Peyer's patch (tissue), 4 donors: ENCODE measurements at regions not wholly inside any gene's neighbourhood (a gene's known extent, or its start where the extent isn't known, plus 50 kb on each side); places are given as distances from the start of the nearest gene placed in this dataset.

Source experiments
- DNase-seq, 3 donors: peaks; one replicate each; pipeline ENCODE4 v3.0.0-alpha.2; 2017 to 2019
- H3K27ac ChIP-seq, 4 donors: fragments of 200-600 bp; sonication (generic); one replicate each; pipeline ENCODE4 v1.5.1; 2016 to 2019
- H3K27me3 ChIP-seq, 2 donors: fragments of 200-600 bp; sonication (generic); one replicate each; pipeline ENCODE4 v1.5.1; 2019
- H3K36me3 ChIP-seq, 3 donors: fragments of 200-600 bp; sonication (generic); one replicate each; pipeline ENCODE4 v1.5.1; 2016 to 2019
- H3K4me1 ChIP-seq, 4 donors: fragments of 200-600 bp; sonication (generic); one replicate each; pipeline ENCODE4 v1.5.1; 2016 to 2019
- H3K4me3 ChIP-seq, 4 donors: fragments of 200-600 bp; sonication (generic); 1 replicate in 3 of 4; 2 replicates in 1 of 4; pipeline ENCODE4 v1.5.1; 2016 to 2019; ENCODE audit warnings: mild to moderate bottlenecking in 1 of 4
- H3K9me3 ChIP-seq, 4 donors: fragments of 200-600 bp; sonication (generic); one replicate each; pipeline ENCODE4 v1.5.1; 2016 to 2019; ENCODE audit warnings: mild to moderate bottlenecking in 1 of 4
- CTCF ChIP-seq, 6 experiments: fragments of 450-650 bp in 4 of 6; fragments of 200-600 bp in 2 of 6; sonication (generic) in 1 of 6; IDR thresholded peaks; one replicate each; pipeline ENCODE4 v1.5.1; 2017 to 2019; ENCODE audit warnings: antibody characterized with exemption in 6 of 6, mild to moderate bottlenecking in 3 of 6, moderate library complexity in 1 of 6
- POLR2A ChIP-seq, 2 donors: fragments of 450-650 bp; IDR thresholded peaks; one replicate each; pipeline ENCODE4 v1.5.1; 2017; ENCODE audit warnings: antibody characterized with exemption in 2 of 2, mild to moderate bottlenecking in 2 of 2, moderate library complexity in 2 of 2

GRCh38 chr12:83784298-83784890, 1097.7 kb downstream of the TMTC2 start:
- no peaks in the 10 kb centered on the region for H3K4me1 ChIP-seq
- no peak for DNase-seq
- no peaks in the 10 kb centered on the region for H3K36me3 ChIP-seq
- H3K9me3 ChIP-seq: no peaks in the 10 kb centered on the region
- no peak overlapping the region for H3K27ac ChIP-seq
- H3K27me3 ChIP-seq: no peaks in the 10 kb centered on the region
- no peak overlapping the region for H3K4me3 ChIP-seq
- no peak for TF ChIP-seq POLR2A (IDR thresholded peaks at IDR 0.05)
- no peak for TF ChIP-seq CTCF (IDR thresholded peaks at IDR 0.05)

GRCh38 chr12:83779526-83779925, 1092.8 kb downstream of the TMTC2 start:
- Histone ChIP-seq H3K27ac (no peak overlapping the region), H3K27me3 (no peaks in the 10 kb centered on the region), H3K4me3 (no peak overlapping the region), H3K4me1 (no peaks in the 10 kb centered on the region), H3K9me3 (no peaks in the 10 kb centered on the region), H3K36me3 (no peaks in the 10 kb centered on the region)
- no peak for DNase-seq
- TF ChIP-seq POLR2A (IDR thresholded peaks at IDR 0.05): no peak
- no peak for TF ChIP-seq CTCF (IDR thresholded peaks at IDR 0.05)

GRCh38 chr12:83769151-83769550, 1082.4 kb downstream of the TMTC2 start:
- no peak overlapping the region for H3K4me3 ChIP-seq
- H3K9me3 ChIP-seq: peaks cover 0 to 4% (median 0%) of the 10 kb centered on the region in 4 donors
- H3K4me1 ChIP-seq: no peaks in the 10 kb centered on the region
- no peaks in the 10 kb centered on the region for H3K36me3 ChIP-seq
- TF ChIP-seq POLR2A (IDR thresholded peaks at IDR 0.05) (no peak), CTCF (IDR thresholded peaks at IDR 0.05) (no peak)
- no peak for DNase-seq
- H3K27ac ChIP-seq: no peak overlapping the region
- no peaks in the 10 kb centered on the region for H3K27me3 ChIP-seq

GRCh38 chr12:83767723-83768122, 1081.0 kb downstream of the TMTC2 start:
- no peaks in the 10 kb centered on the region for H3K36me3 ChIP-seq
- H3K27ac ChIP-seq: no peak overlapping the region
- DNase-seq: no peak
- H3K4me1 ChIP-seq: no peaks in the 10 kb centered on the region
- no peaks in the 10 kb centered on the region for H3K27me3 ChIP-seq
- TF ChIP-seq POLR2A (IDR thresholded peaks at IDR 0.05) (no peak), CTCF (IDR thresholded peaks at IDR 0.05) (no peak)
- H3K4me3 ChIP-seq: no peak overlapping the region
- no peaks in the 10 kb centered on the region for H3K9me3 ChIP-seq

GRCh38 chr12:83763425-83763824, 1076.7 kb downstream of the TMTC2 start:
- no peak for DNase-seq
- H3K27ac ChIP-seq: no peak overlapping the region
- no peaks in the 10 kb centered on the region for H3K4me1 ChIP-seq
- H3K36me3 ChIP-seq: no peaks in the 10 kb centered on the region
- no peaks in the 10 kb centered on the region for H3K9me3 ChIP-seq
- H3K4me3 ChIP-seq: no peak overlapping the region
- H3K27me3 ChIP-seq: no peaks in the 10 kb centered on the region
- no peak for TF ChIP-seq POLR2A (IDR thresholded peaks at IDR 0.05)
- TF ChIP-seq CTCF (IDR thresholded peaks at IDR 0.05): no peak

- no peaks in the 10 kb centered on the region for H3K36me3 ChIP-seq
- no peaks in the 10 kb centered on the region for H3K27me3 ChIP-seq
- no peak overlapping the region for H3K4me3 ChIP-seq
- H3K27ac ChIP-seq: no peak overlapping the region
- H3K4me1 ChIP-seq: no peaks in the 10 kb centered on the region
- no peak for DNase-seq
- H3K9me3 ChIP-seq: no peaks in the 10 kb centered on the region
- TF ChIP-seq POLR2A (IDR thresholded peaks at IDR 0.05) (no peak), CTCF (IDR thresholded peaks at IDR 0.05) (no peak)
Measured at GRCh38 chr12:83759906-83760305, 1073.2 kb downstream of the TMTC2 start.
